ENCODE measurements at regions not wholly inside any gene's neighbourhood (a gene's known extent, or its start where the extent isn't known, plus 50 kb on each side); places are given as distances from the start of the nearest gene placed in this dataset.
"Not testable (repeated sequence)": the region's sequence is repeated elsewhere in the genome, so short reads cannot be mapped to it uniquely, and the experiment has no call there.

DNA sequence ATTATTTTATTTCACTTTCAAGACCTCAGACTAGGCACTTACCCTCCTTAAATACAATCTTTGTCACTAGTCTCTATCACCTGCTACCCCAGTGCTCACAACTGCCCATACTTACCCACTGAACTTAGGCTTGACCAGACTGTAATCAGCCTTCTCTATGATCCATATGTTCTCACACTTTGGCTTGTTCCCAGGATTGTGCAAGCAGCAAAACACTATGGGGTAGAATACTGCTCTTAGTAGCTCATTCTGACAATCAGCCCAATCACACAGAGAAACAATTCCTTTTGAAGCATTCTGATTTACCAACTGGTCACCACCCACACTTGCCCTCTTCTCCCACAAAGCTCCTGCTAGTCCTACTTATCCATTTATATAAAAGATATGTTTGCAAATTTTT lies 878.3 kb downstream of the FSTL5 start:
- TF ChIP-seq POLR2A (IDR thresholded peaks at IDR 0.05) = no peak
- H3K36me3 ChIP-seq (replicated peaks in 1 of 2) = no peaks in the 10 kb centered on the region
- H3K27me3 ChIP-seq = no peaks in the 10 kb centered on the region
- no peak overlapping the region for H3K4me3 ChIP-seq
- intact Hi-C loops (cut with DNase I) = no loop called here
- H3K27ac ChIP-seq = no peak overlapping the region
- H3K4me1 ChIP-seq (replicated peaks in 1 of 2) = no peaks in the 10 kb centered on the region
- H3K9me3 ChIP-seq (replicated peaks in 1 of 3) = no peaks in the 10 kb centered on the region
- DNase-seq = no peak

- no peak for DNase-seq
- no peak overlapping the region for H3K4me3 ChIP-seq
- TF ChIP-seq, protein P1, sequence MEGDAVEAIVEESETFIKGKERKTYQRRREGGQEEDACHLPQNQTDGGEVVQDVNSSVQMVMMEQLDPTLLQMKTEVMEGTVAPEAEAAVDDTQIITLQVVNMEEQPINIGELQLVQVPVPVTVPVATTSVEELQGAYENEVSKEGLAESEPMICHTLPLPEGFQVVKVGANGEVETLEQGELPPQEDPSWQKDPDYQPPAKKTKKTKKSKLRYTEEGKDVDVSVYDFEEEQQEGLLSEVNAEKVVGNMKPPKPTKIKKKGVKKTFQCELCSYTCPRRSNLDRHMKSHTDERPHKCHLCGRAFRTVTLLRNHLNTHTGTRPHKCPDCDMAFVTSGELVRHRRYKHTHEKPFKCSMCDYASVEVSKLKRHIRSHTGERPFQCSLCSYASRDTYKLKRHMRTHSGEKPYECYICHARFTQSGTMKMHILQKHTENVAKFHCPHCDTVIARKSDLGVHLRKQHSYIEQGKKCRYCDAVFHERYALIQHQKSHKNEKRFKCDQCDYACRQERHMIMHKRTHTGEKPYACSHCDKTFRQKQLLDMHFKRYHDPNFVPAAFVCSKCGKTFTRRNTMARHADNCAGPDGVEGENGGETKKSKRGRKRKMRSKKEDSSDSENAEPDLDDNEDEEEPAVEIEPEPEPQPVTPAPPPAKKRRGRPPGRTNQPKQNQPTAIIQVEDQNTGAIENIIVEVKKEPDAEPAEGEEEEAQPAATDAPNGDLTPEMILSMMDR (IDR thresholded peaks at IDR 0.05) = no peak
- no peak for TF ChIP-seq POLR2A (IDR thresholded peaks at IDR 0.05)
- intact Hi-C loops (cut with DNase I) = no loop called here
- H3K27ac ChIP-seq = no peak overlapping the region
- no peaks in the 10 kb centered on the region for H3K4me1 ChIP-seq (replicated peaks in 1 of 2)
- H3K36me3 ChIP-seq (replicated peaks in 1 of 2) = no peaks in the 10 kb centered on the region
- no peaks in the 10 kb centered on the region for H3K9me3 ChIP-seq (replicated peaks in 1 of 3)
- no peaks in the 10 kb centered on the region for H3K27me3 ChIP-seq
- 41 to 77% (median 61%) methylated on average over 2 of the region's 2 CpGs for WGBS, 4 donors
Measured at GRCh38 chr4:161280929-161281328, 882.9 kb downstream of the FSTL5 start.

- no peaks in the 10 kb centered on the region for H3K36me3 ChIP-seq (replicated peaks in 1 of 2)
- WGBS, 4 donors = 52 to 58% (median 55%) methylated on average over 2 of the region's 2 CpGs
- intact Hi-C loops (cut with DNase I) = no loop called here
- no peak for TF ChIP-seq POLR2A (IDR thresholded peaks at IDR 0.05)
- TF ChIP-seq, protein P1 (IDR thresholded peaks at IDR 0.05) = no peak
- H3K4me3 ChIP-seq = no peak overlapping the region
- H3K27me3 ChIP-seq = no peaks in the 10 kb centered on the region
- no peak overlapping the region for H3K27ac ChIP-seq
- H3K9me3 ChIP-seq (replicated peaks in 1 of 3) = no peaks in the 10 kb centered on the region
- DNase-seq = no peak
- H3K4me1 ChIP-seq (replicated peaks in 1 of 2) = no peaks in the 10 kb centered on the region
Measured at GRCh38 chr4:161279095-161279494, 884.7 kb downstream of the FSTL5 start.

GRCh38 chr4:161277150-161277787 lies 886.5 kb downstream of the FSTL5 start:
- intact Hi-C loops (cut with DNase I) = not testable (repeated sequence)

GRCh38 chr4:161273607-161274006 lies 890.2 kb downstream of the FSTL5 start:
- no peaks in the 10 kb centered on the region for H3K4me1 ChIP-seq (replicated peaks in 1 of 2)
- TF ChIP-seq, protein P1 (IDR thresholded peaks at IDR 0.05) = no peak
- TF ChIP-seq POLR2A (IDR thresholded peaks at IDR 0.05) = no peak
- no peaks in the 10 kb centered on the region for H3K36me3 ChIP-seq (replicated peaks in 1 of 2)
- 88 to 100% (median 91%) methylated on average over 2 of the region's 2 CpGs for WGBS, 4 donors
- H3K4me3 ChIP-seq = no peak overlapping the region
- DNase-seq = no peak
- H3K27me3 ChIP-seq = no peaks in the 10 kb centered on the region
- no peaks in the 10 kb centered on the region for H3K9me3 ChIP-seq (replicated peaks in 1 of 3)
- intact Hi-C loops (cut with DNase I) = no loop called here
- no peak overlapping the region for H3K27ac ChIP-seq

More at GRCh38 chr4:161277150-161277787, 886.5 kb downstream of the FSTL5 start:
- H3K9me3 ChIP-seq (replicated peaks in 1 of 3); H3K27ac ChIP-seq; H3K27me3 ChIP-seq; H3K36me3 ChIP-seq (replicated peaks in 1 of 2); H3K4me1 ChIP-seq (replicated peaks in 1 of 2); H3K4me3 ChIP-seq; DNase-seq: not testable (repeated sequence)
- WGBS, 4 donors = 60 to 95% (median 93%) methylated on average over 1 to 44 of the region's 44 CpGs
